Upper lobe of right lung (tissue), 1 donor: ENCODE measurements at regions not wholly inside any gene's neighbourhood (a gene's known extent, or its start where the extent isn't known, plus 50 kb on each side); places are given as distances from the start of the nearest gene placed in this dataset.

Experiments used
- ATAC-seq: fragments of 200-7000 bp; cut with Tn5 transposase; one replicate; pipeline ENCODE4 v1.9.1; 2020; ENCODE audit warnings: mild to moderate bottlenecking, moderate library complexity
- DNase-seq: peaks from one replicate; pipeline ENCODE4 v3.0.0-alpha.2; 2020
- H3K27ac ChIP-seq: fragments of 200-600 bp; one replicate; pipeline ENCODE4 v1.8.0; 2022
- H3K27me3 ChIP-seq: fragments of 200-600 bp; one replicate; pipeline ENCODE4 v1.8.0; 2022; ENCODE audit warnings: mild to moderate bottlenecking
- H3K36me3 ChIP-seq: fragments of 200-600 bp; one replicate; pipeline ENCODE4 v1.8.0; 2022
- H3K4me1 ChIP-seq: fragments of 200-600 bp; one replicate; pipeline ENCODE4 v1.8.0; 2022
- H3K4me3 ChIP-seq: fragments of 200-600 bp; one replicate; pipeline ENCODE4 v1.8.0; 2022; ENCODE audit warnings: mild to moderate bottlenecking
- H3K9me3 ChIP-seq: fragments of 200-600 bp; one replicate; pipeline ENCODE4 v1.8.0; 2022
- CTCF ChIP-seq: fragments of 200-600 bp; IDR thresholded peaks from one replicate; pipeline ENCODE4 v1.8.0; 2022; ENCODE audit warnings: antibody characterized with exemption
- intact Hi-C: fragments of 100-400 bp; cut with DNase I; formaldehyde crosslinking; loops from one replicate; pipeline ENCODE4 v1.11.0; 2022
- donor health status: DM: no; HTN: yes; CAD: no; lungs with severe emphysema.

- Histone ChIP-seq H3K27me3 (no peaks in the 10 kb centered on the region), H3K4me1 (no peaks in the 10 kb centered on the region), H3K36me3 (no peaks in the 10 kb centered on the region), H3K9me3 (no peaks in the 10 kb centered on the region), H3K4me3 (no peak overlapping the region), H3K27ac (no peak overlapping the region)
- DNase-seq: no peak
- intact Hi-C loops: no loop called here
- no peak for ATAC-seq
- TF ChIP-seq CTCF: no peak
These were observed 126.3 kb downstream of the HMHB1 start for GRCh38 chr5:143938230-143938629.

GRCh38 chr5:143946837-143947236, 134.9 kb downstream of the HMHB1 start:
- H3K4me1 ChIP-seq: no peaks in the 10 kb centered on the region
- ATAC-seq (no peak), DNase-seq (no peak)
- H3K36me3 ChIP-seq: no peaks in the 10 kb centered on the region
- no peak for TF ChIP-seq CTCF
- intact Hi-C loops: no loop called here
- no peaks in the 10 kb centered on the region for H3K27me3 ChIP-seq
- no peak overlapping the region for H3K4me3 ChIP-seq
- H3K9me3 ChIP-seq: no peaks in the 10 kb centered on the region
- no peak overlapping the region for H3K27ac ChIP-seq

- no peaks in the 10 kb centered on the region for H3K9me3 ChIP-seq
These were observed 135.4 kb downstream of the HMHB1 start for GRCh38 chr5:143947313-143947712.

GRCh38 chr5:143952809-143953208, 140.8 kb downstream of the HMHB1 start:
- ATAC-seq (no peak), DNase-seq (no peak)
- Histone ChIP-seq H3K27me3 (no peaks in the 10 kb centered on the region), H3K36me3 (no peaks in the 10 kb centered on the region), H3K4me3 (no peak overlapping the region), H3K4me1 (no peaks in the 10 kb centered on the region), H3K9me3 (no peaks in the 10 kb centered on the region), H3K27ac (no peak overlapping the region)
- intact Hi-C loops: no loop called here
- TF ChIP-seq CTCF: no peak

More at GRCh38 chr5:143947313-143947712, 135.4 kb downstream of the HMHB1 start:
- ATAC-seq: no peak
- Histone ChIP-seq H3K4me1 (no peaks in the 10 kb centered on the region), H3K4me3 (no peak overlapping the region), H3K27ac (no peak overlapping the region), H3K36me3 (no peaks in the 10 kb centered on the region), H3K27me3 (no peaks in the 10 kb centered on the region)
- no peak for TF ChIP-seq CTCF
- intact Hi-C loops: no loop called here
- no peak for DNase-seq

GRCh38 chr5:143953851-143954250, 141.9 kb downstream of the HMHB1 start:
- Histone ChIP-seq H3K4me1 (no peaks in the 10 kb centered on the region), H3K4me3 (no peak overlapping the region), H3K27ac (no peak overlapping the region), H3K27me3 (no peaks in the 10 kb centered on the region), H3K36me3 (no peaks in the 10 kb centered on the region), H3K9me3 (no peaks in the 10 kb centered on the region)
- no peak for TF ChIP-seq CTCF
- ATAC-seq: no peak
- no peak for DNase-seq
- intact Hi-C loops: no loop called here

GRCh38 chr5:143955141-143955540, 143.2 kb downstream of the HMHB1 start:
- no peak overlapping the region for H3K4me3 ChIP-seq
- H3K27me3 ChIP-seq: no peaks in the 10 kb centered on the region
- H3K27ac ChIP-seq: no peak overlapping the region
- TF ChIP-seq CTCF: no peak
- no peak for ATAC-seq
- intact Hi-C loops: no loop called here
- no peak for DNase-seq
- no peaks in the 10 kb centered on the region for H3K9me3 ChIP-seq
- no peaks in the 10 kb centered on the region for H3K36me3 ChIP-seq
- no peaks in the 10 kb centered on the region for H3K4me1 ChIP-seq
